GM23338 (cell line): ENCODE measurements at regions not wholly inside any gene's neighbourhood (a gene's known extent, or its start where the extent isn't known, plus 50 kb on each side); places are given as distances from the start of the nearest gene placed in this dataset.

ENCODE experiments used
- ATAC-seq: fragments of 200-7000 bp; cut with Tn5 transposase; 3 replicates; pipeline ENCODE4 v1.9.1; 2020
- DNase-seq: peaks from one replicate; pipeline ENCODE4 v3.0.0-alpha.2; 2015; ENCODE audit warnings: low spot score
- H2AFZ ChIP-seq: fragments of 200-600 bp; sonication (generic); 2 replicates; pipeline ENCODE4 v1.8.0; 2016; ENCODE audit warnings: antibody characterized with exemption, mild to moderate bottlenecking, moderate library complexity
- H3F3A ChIP-seq: fragments of 200-600 bp; sonication (generic); replicated peaks from 2 replicates; pipeline ENCODE4 v1.8.0; 2017; ENCODE audit warnings: antibody characterized with exemption, mixed run types, low read depth
- H3K27ac ChIP-seq: fragments of 200-600 bp; sonication (generic); 2 replicates; pipeline ENCODE4 v1.6.1; 2016; ENCODE audit warnings: low read depth
- H3K27me3 ChIP-seq: fragments of 200-600 bp; sonication (generic); 2 replicates; pipeline ENCODE4 v1.8.0; 2016; ENCODE audit warnings: mild to moderate bottlenecking, mixed run types, moderate library complexity; ENCODE audit not compliant: insufficient read depth
- H3K36me3 ChIP-seq: fragments of 200-600 bp; sonication (generic); 2 replicates; pipeline ENCODE4 v1.8.0; 2016; ENCODE audit warnings: mild to moderate bottlenecking; ENCODE audit not compliant: insufficient read depth
- H3K4me1 ChIP-seq: fragments of 200-600 bp; sonication (generic); 2 replicates; pipeline ENCODE4 v1.8.0; 2016; ENCODE audit warnings: mild to moderate bottlenecking, moderate library complexity; ENCODE audit not compliant: insufficient read depth
- H3K4me2 ChIP-seq: fragments of 200-600 bp; sonication (generic); 2 replicates; pipeline ENCODE4 v1.7.1; 2017; ENCODE audit warnings: mixed run types
- H3K4me3 ChIP-seq: fragments of 200-600 bp; sonication (generic); 2 replicates; pipeline ENCODE4 v1.6.1; 2016; ENCODE audit warnings: mixed run types
- H3K79me2 ChIP-seq: fragments of 200-600 bp; sonication (generic); replicated peaks from 2 replicates; pipeline ENCODE4 v1.8.0; 2017; ENCODE audit warnings: mild to moderate bottlenecking; ENCODE audit not compliant: insufficient read depth
- H3K9me2 ChIP-seq: fragments of 200-600 bp; sonication (generic); 2 replicates; pipeline ENCODE4 v1.8.0; 2017; ENCODE audit not compliant: insufficient read depth
- H4K20me1 ChIP-seq: fragments of 200-600 bp; sonication (generic); replicated peaks from 2 replicates; pipeline ENCODE4 v1.8.0; 2017; ENCODE audit warnings: mild to moderate bottlenecking; ENCODE audit not compliant: insufficient read depth
- H3K27ac Mint-ChIP-seq: 2 replicates; pipeline ENCODE4 v1.8.0; 2020; ENCODE audit warnings: inconsistent platforms, mild to moderate bottlenecking, moderate library complexity, mixed read lengths
- H3K27me3 Mint-ChIP-seq: 3 replicates; pipeline ENCODE4 v1.8.0; 2022; ENCODE audit warnings: low read depth, mild to moderate bottlenecking, moderate library complexity, mixed read lengths, inconsistent platforms; ENCODE audit not compliant: insufficient read depth, poor library complexity
- H3K36me3 Mint-ChIP-seq: 3 replicates; pipeline ENCODE4 v1.8.0; 2021; ENCODE audit warnings: low read depth, mild to moderate bottlenecking, inconsistent platforms, moderate library complexity, mixed read lengths
- H3K4me1 Mint-ChIP-seq: 3 replicates; pipeline ENCODE4 v1.8.0; 2020; ENCODE audit warnings: mild to moderate bottlenecking, inconsistent platforms, mixed read lengths
- H3K4me3 Mint-ChIP-seq: 3 replicates; pipeline ENCODE4 v1.8.0; 2021; ENCODE audit warnings: moderate library complexity, mild to moderate bottlenecking, inconsistent platforms, mixed read lengths
- H3K9me3 Mint-ChIP-seq: 3 replicates; pipeline ENCODE4 v1.8.0; 2020; ENCODE audit warnings: moderate library complexity, mild to moderate bottlenecking, inconsistent platforms, mixed read lengths
- CREB1 ChIP-seq: fragments of 250-450 bp; sonication (Bioruptor Pico); IDR thresholded peaks from 2 replicates; pipeline ENCODE4 v1.5.0; 2020; ENCODE audit warnings: low read depth, mild to moderate bottlenecking, moderate library complexity
- EZH2phosphoT487 ChIP-seq: fragments of 200-600 bp; sonication (generic); IDR thresholded peaks from one replicate; pipeline ENCODE4 v1.8.1; 2018; ENCODE audit warnings: antibody characterized with exemption; ENCODE audit not compliant: unreplicated experiment
- POLR2AphosphoS5 ChIP-seq: IDR thresholded peaks from 2 replicates; pipeline ENCODE4 v1.6.1; 2016; ENCODE audit warnings: antibody characterized with exemption, low read depth
- STAT1 ChIP-seq: IDR thresholded peaks from one replicate; pipeline ENCODE4 v1.6.1; 2016; ENCODE audit warnings: antibody characterized with exemption; ENCODE audit not compliant: unreplicated experiment
- ZNF114 ChIP-seq: fragments of 250-450 bp; sonication (Bioruptor Pico); IDR thresholded peaks from 2 replicates; pipeline ENCODE4 v1.5.0; 2020; ENCODE audit warnings: mild to moderate bottlenecking, moderate library complexity
- ZNF331 ChIP-seq: fragments of 250-450 bp; sonication (Bioruptor Pico); IDR thresholded peaks from 2 replicates; pipeline ENCODE4 v1.5.0; 2020; ENCODE audit warnings: low read depth, mild to moderate bottlenecking, moderate library complexity
- TF ChIP-seq, protein P1 (sequence below): IDR thresholded peaks from 2 replicates; pipeline ENCODE4 v1.6.1; 2016; ENCODE audit warnings: antibody characterized with exemption
- TF ChIP-seq, protein P2 (sequence below), 2 experiments: fragments of 200-600 bp in 1 of 2; sonication (generic) in 1 of 2; conservative IDR thresholded peaks; 2 replicates each; pipeline versions ENCODE4 v1.5.1 to v1.6.1; 2016 to 2017; ENCODE audit warnings: antibody characterized with exemption in 2 of 2, low read depth in 2 of 2, mild to moderate bottlenecking in 2 of 2, moderate library complexity in 1 of 2
- TF ChIP-seq, protein P3 (sequence below): IDR thresholded peaks from one replicate; pipeline ENCODE4 v1.6.1; 2018; ENCODE audit warnings: antibody characterized with exemption; ENCODE audit not compliant: unreplicated experiment

GRCh38 chr2:198296665-198297308, 492.4 kb downstream of the PLCL1 start:
- Histone ChIP-seq H4K20me1 (no peaks in the 10 kb centered on the region), H3K27me3 (no peaks in the 10 kb centered on the region), H3K4me1 (no peaks in the 10 kb centered on the region; the same call in 1 of the 2 replicates), H3K4me2 (no peak overlapping the region; the same call in 1 of the 2 replicates), H3K36me3 (no peaks in the 10 kb centered on the region), H3K79me2 (no peaks in the 10 kb centered on the region), H2AFZ (peak overlapping the region; percentile 1; the same call in 1 of the 2 replicates), H3K27ac (no peak overlapping the region), H3K9me2 (no peaks in the 10 kb centered on the region), H3F3A (no peaks in the 10 kb centered on the region), H3K4me3 (no peak overlapping the region)
- H3K27me3 Mint-ChIP-seq = no peaks in the 10 kb centered on the region
- H3K27ac Mint-ChIP-seq = no peak overlapping the region
- H3K4me3 Mint-ChIP-seq = no peak overlapping the region
- DNase-seq (peak; percentile 88), ATAC-seq (peak; percentile 98)
- no peaks in the 10 kb centered on the region for H3K36me3 Mint-ChIP-seq
- peaks cover 5% of the 10 kb centered on the region for H3K4me1 Mint-ChIP-seq
- no peaks in the 10 kb centered on the region for H3K9me3 Mint-ChIP-seq
- TF ChIP-seq, protein P1, sequence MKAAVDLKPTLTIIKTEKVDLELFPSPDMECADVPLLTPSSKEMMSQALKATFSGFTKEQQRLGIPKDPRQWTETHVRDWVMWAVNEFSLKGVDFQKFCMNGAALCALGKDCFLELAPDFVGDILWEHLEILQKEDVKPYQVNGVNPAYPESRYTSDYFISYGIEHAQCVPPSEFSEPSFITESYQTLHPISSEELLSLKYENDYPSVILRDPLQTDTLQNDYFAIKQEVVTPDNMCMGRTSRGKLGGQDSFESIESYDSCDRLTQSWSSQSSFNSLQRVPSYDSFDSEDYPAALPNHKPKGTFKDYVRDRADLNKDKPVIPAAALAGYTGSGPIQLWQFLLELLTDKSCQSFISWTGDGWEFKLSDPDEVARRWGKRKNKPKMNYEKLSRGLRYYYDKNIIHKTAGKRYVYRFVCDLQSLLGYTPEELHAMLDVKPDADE = no peak
- TF ChIP-seq, protein P2, sequence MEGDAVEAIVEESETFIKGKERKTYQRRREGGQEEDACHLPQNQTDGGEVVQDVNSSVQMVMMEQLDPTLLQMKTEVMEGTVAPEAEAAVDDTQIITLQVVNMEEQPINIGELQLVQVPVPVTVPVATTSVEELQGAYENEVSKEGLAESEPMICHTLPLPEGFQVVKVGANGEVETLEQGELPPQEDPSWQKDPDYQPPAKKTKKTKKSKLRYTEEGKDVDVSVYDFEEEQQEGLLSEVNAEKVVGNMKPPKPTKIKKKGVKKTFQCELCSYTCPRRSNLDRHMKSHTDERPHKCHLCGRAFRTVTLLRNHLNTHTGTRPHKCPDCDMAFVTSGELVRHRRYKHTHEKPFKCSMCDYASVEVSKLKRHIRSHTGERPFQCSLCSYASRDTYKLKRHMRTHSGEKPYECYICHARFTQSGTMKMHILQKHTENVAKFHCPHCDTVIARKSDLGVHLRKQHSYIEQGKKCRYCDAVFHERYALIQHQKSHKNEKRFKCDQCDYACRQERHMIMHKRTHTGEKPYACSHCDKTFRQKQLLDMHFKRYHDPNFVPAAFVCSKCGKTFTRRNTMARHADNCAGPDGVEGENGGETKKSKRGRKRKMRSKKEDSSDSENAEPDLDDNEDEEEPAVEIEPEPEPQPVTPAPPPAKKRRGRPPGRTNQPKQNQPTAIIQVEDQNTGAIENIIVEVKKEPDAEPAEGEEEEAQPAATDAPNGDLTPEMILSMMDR (conservative IDR thresholded peaks at IDR 0.05; ENCODE audit: low read depth in 2 of 2) = peak; percentile 68 to 90
- TF ChIP-seq POLR2AphosphoS5 = no peak

DNA sequence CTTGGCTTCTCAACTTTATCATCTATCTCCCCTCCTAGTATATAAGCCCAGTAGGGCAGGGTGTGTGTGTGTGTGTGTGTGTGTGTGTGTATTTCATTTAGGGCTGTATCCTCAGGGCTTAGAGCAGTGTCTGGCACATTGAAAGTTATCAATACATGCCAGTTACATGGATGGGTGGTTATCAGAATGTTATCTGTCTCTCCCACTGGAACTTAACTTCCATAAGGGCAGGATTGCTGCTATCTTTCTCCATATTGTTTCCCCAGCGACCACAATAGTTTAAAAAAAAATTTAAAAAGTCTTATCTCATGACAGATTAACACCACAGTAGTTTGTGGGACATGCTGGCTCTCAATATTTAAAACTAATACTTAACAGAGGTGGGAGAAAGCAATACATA, 488.9 kb downstream of the PLCL1 start:
- no peak overlapping the region for H3K27ac ChIP-seq
- no peak overlapping the region for H3K27ac Mint-ChIP-seq
- no peak for ATAC-seq
- H3K4me3 ChIP-seq = no peak overlapping the region
- peaks cover 5% of the 10 kb centered on the region for H3K4me1 Mint-ChIP-seq
- H3K36me3 Mint-ChIP-seq = no peaks in the 10 kb centered on the region
- no peaks in the 10 kb centered on the region for H3K27me3 Mint-ChIP-seq
- DNase-seq = no peak
- no peak overlapping the region for H3K4me3 Mint-ChIP-seq
- no peaks in the 10 kb centered on the region for H3K27me3 ChIP-seq
- no peak overlapping the region for H3K4me2 ChIP-seq
- H3K9me2 ChIP-seq = no peaks in the 10 kb centered on the region
- H3K4me1 ChIP-seq = no peaks in the 10 kb centered on the region; the same call in 1 of the 2 replicates
- H3K36me3 ChIP-seq = no peaks in the 10 kb centered on the region
- H3F3A ChIP-seq = no peaks in the 10 kb centered on the region
- H3K79me2 ChIP-seq = no peaks in the 10 kb centered on the region
- no peaks in the 10 kb centered on the region for H3K9me3 Mint-ChIP-seq
- H2AFZ ChIP-seq = no peak overlapping the region
- no peaks in the 10 kb centered on the region for H4K20me1 ChIP-seq
- TF ChIP-seq, protein P1 = no peak

- no peak overlapping the region for H3K4me2 ChIP-seq
- H2AFZ ChIP-seq = no peak overlapping the region
- no peaks in the 10 kb centered on the region for H3K9me2 ChIP-seq
- H3F3A ChIP-seq = no peaks in the 10 kb centered on the region
- H3K27ac ChIP-seq = no peak overlapping the region
- H3K36me3 ChIP-seq = no peaks in the 10 kb centered on the region
- Mint-ChIP-seq H3K4me1 (no peaks in the 10 kb centered on the region), H3K4me3 (no peak overlapping the region), H3K27ac (no peak overlapping the region), H3K36me3 (no peaks in the 10 kb centered on the region), H3K27me3 (no peaks in the 10 kb centered on the region), H3K9me3 (no peaks in the 10 kb centered on the region)
- H3K4me3 ChIP-seq = no peak overlapping the region
- no peaks in the 10 kb centered on the region for H3K79me2 ChIP-seq
- H3K4me1 ChIP-seq = no peaks in the 10 kb centered on the region
- no peaks in the 10 kb centered on the region for H4K20me1 ChIP-seq
- no peak for ATAC-seq
- no peaks in the 10 kb centered on the region for H3K27me3 ChIP-seq
- DNase-seq = no peak
- TF ChIP-seq CREB1 = no peak
- TF ChIP-seq ZNF114 (CRISPR knock-in tag) = no peak
- no peak for TF ChIP-seq STAT1
- TF ChIP-seq, protein P3, sequence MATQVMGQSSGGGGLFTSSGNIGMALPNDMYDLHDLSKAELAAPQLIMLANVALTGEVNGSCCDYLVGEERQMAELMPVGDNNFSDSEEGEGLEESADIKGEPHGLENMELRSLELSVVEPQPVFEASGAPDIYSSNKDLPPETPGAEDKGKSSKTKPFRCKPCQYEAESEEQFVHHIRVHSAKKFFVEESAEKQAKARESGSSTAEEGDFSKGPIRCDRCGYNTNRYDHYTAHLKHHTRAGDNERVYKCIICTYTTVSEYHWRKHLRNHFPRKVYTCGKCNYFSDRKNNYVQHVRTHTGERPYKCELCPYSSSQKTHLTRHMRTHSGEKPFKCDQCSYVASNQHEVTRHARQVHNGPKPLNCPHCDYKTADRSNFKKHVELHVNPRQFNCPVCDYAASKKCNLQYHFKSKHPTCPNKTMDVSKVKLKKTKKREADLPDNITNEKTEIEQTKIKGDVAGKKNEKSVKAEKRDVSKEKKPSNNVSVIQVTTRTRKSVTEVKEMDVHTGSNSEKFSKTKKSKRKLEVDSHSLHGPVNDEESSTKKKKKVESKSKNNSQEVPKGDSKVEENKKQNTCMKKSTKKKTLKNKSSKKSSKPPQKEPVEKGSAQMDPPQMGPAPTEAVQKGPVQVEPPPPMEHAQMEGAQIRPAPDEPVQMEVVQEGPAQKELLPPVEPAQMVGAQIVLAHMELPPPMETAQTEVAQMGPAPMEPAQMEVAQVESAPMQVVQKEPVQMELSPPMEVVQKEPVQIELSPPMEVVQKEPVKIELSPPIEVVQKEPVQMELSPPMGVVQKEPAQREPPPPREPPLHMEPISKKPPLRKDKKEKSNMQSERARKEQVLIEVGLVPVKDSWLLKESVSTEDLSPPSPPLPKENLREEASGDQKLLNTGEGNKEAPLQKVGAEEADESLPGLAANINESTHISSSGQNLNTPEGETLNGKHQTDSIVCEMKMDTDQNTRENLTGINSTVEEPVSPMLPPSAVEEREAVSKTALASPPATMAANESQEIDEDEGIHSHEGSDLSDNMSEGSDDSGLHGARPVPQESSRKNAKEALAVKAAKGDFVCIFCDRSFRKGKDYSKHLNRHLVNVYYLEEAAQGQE = no peak
- no peak for TF ChIP-seq EZH2phosphoT487
- TF ChIP-seq POLR2AphosphoS5 = no peak
- TF ChIP-seq, protein P1 = no peak
- TF ChIP-seq ZNF331 (CRISPR knock-in tag) = no peak
Measured at GRCh38 chr2:198289811-198290210, 485.4 kb downstream of the PLCL1 start.
